HG02970 (cell line): ENCODE measurements at regions not wholly inside any gene's neighbourhood (a gene's known extent, or its start where the extent isn't known, plus 50 kb on each side); places are given as distances from the start of the nearest gene placed in this dataset.
"Not testable (repeated sequence)": the region's sequence is repeated elsewhere in the genome, so short reads cannot be mapped to it uniquely, and the experiment has no call there.

Experiments
- ATAC-seq: cut with Tn5 transposase; IDR thresholded peaks from one replicate; pipeline ENCODE4 v1.9.1; 2021; ENCODE audit warnings: mild to moderate bottlenecking, moderate library complexity, moderate number of reproducible peaks; ENCODE audit not compliant: unreplicated experiment, low FRiP score

DNA sequence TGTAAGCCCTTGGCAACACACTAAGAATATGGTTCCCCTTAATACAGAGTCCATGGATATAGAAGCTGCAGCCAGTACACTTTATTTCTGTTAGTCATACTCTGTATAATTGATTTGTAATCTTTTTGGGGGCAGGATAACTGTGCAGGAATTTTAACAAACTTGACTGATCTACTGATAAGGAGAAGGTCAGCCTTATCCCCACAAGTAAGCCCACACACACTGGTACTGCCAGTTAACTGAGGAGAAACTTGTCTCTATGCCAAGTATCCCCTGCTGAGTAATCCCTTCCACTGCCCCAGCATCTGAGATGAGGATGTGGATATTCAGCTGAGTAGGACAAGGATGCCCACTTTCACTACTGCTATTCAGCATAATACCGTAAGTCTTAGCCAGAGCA is 154.9 kb upstream of the CXXC4 start:
- ATAC-seq, result no peak

DNA sequence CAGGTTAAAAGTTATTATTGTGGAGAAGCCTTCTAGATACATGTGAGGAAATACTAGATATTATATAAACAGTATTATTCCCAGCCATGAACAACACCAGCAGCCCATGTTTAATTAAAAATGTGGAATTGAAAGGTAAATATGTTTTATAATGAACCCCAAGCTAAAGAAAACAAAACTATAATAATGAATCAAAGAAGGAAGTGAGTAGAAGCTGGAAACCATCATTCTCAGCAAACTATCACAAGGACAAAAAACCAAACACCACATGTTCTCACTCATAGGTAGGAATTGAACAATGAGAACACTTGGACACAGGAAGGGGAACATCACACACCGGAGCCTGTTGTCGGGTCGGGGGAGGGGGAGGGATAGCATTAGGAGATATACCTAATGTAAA is 167.6 kb upstream of the CXXC4 start:
- ATAC-seq, result not testable (repeated sequence)

DNA sequence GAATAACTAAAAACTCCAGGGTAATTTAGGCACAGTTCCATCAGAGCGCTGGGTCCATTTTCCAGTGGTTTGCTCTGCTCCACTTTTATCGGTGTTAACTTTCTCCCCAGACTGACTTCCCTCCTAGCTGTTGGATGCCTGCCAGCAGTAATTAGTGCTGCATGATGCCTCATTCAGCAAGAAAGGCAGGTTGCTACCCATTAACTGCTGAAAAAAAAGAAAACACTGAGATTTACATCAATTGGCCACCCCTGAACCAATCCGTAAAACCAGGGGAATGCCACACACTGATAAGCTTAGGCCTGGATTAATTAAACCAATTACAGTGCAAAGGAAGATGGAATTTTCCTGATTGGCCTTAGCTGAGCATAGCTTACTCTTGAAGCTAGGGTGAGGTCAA is 182.4 kb upstream of the CXXC4 start:
- no peak for ATAC-seq

DNA sequence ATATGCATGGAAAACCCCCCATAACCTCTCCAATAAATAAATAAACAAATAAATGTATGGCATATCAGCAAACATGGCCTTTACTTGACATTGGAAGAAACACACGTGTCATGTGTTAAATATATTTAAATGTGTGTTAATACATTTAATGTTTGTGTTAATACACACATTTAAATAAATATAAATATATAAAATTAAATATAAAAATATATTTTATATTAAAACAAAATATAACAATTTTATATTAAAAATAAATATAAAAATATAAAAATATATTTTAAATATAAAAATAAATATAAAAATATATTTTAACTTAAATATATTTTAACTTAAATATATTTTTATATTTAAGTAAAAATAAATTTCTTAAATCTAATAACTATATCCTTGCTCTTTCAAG is 187.6 kb upstream of the CXXC4 start:
- no peak for ATAC-seq

DNA sequence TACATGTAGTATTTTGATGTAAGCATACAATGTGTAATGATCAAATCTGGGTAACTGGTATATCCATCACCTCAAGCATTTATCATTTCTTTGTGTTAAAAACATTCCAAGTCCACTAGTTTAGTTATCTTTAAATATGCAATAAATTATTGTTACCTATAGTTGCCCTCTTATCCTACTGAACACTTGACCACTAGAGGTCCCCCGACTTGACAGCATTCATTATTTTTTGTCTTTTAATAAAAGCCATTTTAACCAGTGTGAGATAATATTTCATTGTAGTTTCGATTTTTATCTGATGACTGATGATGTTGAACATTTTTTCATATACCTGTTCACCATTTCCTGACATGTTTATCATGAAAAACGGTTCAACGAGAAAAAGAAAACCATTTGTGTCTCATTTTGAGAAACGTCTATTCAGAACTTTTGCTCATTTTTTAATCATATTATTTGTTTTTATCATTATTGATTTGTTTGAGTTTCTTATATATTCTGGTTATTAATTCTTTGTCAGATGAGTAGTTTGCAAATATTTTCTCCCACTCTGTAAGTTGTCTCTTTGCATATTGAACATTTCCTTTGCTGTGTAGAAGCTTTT is 199.0 kb upstream of the CXXC4 start:
- no peak for ATAC-seq

DNA sequence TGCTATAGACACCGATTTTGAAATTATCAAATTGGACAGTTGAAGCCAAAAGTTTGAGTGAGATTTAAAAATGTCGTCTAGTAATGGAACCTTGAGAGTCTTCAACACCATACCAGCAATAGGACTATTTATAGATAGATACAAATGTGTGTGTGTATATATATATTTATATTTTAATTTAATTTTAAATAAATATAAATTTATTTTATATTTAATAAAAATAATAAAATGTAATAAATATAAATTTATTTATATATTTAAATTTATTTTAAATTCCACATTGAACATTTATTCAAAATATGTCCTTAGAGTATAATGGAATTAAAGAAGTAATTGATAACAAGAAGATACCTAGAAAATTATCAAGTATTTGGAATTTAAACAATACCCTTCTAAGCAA is 221.9 kb upstream of the CXXC4 start:
- no peak for ATAC-seq

DNA sequence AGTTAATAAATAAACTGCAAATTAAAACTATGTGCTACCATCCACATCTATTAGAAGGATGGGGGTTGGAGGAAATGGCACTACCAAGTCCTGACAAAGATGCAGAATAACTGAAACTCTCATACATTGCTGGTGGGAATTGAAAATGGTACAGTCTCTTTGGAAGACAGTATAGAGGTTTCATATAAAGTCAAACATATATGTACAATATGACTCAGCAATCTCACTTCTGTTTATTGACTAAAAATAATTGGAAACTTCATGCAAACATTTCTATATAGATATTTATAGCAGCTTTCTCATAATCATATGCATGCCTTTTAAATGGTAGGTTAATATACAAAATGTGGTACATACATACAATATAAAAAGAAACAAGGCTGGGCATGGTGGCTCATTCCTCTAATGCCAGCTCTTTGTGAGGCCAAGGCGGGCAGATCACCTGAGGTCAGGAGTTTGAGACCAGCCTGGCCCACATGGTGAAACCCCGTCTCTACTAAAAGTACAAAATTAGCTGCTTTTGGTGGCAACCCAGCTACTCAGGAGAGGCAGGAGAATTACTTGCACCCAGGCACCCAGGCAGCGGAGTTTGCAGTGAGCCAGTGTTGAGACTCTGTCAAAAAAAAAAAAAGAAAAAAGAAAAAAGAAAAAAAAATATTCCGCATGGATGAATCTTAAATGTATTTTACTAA is 225.0 kb upstream of the CXXC4 start:
- peak; percentile 94 for ATAC-seq

DNA sequence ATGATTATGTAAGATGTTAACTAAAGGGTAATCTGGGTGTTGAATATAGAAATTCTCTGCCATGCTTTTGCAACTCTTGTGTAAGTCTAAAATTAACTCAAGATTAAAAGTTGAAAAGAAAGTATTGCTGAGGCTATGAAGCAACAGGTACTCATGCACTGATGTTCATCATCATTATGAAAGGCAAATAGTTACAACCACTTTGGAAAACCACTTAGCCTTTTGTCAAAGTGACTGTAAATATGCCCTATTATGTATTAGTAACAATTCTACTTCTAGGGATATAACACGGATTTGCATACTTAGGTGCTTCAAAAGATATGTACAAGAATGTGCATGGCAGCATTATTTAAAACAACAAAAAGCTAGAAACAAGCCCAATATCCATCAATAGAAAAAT is 227.8 kb upstream of the CXXC4 start:
- ATAC-seq, result no peak

DNA sequence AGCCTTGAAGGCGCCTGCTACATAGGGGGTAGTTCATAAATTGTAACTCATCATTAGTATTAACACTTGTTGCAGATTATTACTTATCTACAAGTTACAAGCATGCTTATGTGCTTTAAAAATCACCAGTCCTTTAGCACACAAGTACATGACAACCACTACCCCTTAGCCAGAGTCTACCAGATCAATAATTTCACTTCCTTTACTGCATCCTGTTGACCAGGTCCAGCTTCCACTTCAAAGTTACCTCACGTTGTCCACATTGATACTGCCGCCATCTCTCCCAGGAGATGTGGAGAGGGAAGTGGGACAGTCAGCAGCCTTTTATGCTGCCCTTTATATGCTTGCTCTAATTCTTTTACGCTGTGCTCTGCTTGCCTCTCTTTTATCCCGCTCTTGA is 231.3 kb upstream of the CXXC4 start:
- no peak for ATAC-seq

DNA sequence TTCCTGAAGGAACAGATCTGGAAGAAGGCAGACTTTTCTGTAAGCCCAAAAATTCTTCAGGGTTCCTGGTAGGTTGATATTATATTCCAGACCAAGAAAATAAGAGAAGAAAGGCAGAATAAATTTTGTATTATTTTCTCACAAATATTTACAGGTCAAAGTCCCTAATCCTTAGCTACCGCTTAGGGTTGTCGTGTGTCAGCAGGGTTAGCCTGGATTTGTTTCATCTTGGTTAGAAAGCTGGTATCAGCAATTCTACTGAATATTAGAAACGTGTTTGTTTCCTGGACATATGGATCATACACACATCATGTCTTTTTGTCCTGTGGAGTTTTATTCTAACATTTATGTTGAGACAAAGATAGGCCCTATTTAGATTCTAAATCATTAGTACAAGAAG is 232.9 kb upstream of the CXXC4 start:
- ATAC-seq, result no peak

DNA sequence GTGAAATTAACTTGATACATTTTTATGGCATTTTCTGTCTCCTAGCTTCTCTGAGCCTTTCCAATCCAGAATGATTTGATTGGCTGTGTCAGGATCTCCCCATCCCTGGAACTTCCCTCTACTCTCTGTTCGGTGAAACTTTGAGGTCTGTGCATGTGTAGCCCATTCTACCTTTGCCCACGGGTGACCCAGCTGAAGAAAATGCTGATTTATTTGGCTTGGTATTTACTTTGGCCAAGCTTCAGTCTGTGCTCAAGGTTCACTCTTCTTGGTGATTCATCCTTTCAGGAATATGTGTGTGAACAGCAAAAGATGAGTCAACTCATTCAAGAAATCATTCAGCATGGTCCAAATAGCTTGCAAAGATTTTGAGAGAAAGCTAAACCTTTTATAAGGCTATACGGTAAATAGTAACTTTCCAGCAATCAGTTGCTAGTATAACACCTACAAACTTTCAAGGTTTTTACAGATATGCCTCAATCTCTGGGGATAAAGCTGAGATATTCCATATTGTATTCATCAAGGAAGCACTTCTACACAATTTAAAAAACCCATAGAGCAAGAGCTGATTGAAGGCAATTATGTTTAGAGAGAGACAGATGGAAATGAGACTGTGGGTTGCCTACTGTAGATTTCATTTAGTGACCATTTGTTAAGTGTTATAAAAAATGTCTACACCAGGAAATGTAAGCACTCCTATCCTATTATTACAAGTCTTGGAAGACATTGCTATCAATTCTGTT is 233.9 kb upstream of the CXXC4 start:
- ATAC-seq, result no peak

DNA sequence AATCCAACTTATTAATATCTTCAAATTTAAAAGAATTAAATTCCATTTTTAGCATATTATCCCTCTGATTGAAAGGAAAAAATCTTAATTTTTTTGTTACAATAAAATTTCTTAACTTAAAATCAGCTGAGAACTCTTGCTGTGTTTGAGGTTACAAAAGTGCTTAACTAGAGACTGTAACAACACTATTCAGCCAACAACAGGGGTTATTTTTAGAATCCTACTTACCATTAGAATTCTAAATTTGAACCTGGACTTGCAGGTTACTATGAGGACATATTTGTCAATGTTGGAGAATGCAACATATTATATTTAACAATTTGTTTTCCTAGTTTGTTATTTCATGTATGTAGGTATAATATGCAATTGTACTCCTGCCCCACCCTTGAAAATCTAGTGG is 238.1 kb upstream of the CXXC4 start:
- ATAC-seq, result no peak

DNA sequence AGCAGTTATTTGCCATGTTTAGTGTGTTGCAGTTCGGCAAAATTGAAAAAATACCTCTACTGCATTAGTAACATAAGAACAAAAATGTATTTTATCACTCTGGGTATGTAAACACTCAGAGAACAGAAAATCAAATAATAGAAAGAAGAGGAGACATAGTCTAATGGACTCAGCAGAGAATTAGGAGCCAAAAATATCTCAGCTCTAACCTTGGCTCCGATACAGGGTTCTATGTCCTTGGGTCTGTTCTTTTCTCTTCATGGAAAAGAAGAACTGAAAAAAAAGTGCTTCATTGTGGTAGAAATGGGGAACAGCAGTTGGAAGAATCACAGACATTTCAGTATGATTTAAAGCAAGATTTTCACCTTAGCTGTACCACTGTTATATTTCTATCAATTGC is 240.5 kb upstream of the CXXC4 start:
- ATAC-seq, result no peak

DNA sequence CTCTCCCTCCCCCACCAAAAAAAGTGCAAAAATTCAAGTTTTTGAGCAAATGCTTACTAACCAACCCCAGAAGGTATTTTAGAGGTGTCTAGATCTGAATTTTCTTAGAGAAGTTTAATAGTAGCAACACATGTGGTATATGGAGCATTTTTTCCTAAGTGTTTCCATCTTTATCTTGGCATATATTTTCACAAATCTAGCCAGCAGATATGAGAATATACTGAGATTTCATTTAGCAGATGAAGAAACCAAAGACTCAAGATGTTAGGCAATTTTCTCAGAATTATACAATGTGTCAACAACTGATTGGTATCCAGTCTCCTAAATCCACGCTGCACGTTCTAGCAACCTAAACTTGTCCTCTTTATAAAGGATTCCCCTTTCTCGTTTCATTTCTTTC is 245.5 kb upstream of the CXXC4 start:
- no peak for ATAC-seq

DNA sequence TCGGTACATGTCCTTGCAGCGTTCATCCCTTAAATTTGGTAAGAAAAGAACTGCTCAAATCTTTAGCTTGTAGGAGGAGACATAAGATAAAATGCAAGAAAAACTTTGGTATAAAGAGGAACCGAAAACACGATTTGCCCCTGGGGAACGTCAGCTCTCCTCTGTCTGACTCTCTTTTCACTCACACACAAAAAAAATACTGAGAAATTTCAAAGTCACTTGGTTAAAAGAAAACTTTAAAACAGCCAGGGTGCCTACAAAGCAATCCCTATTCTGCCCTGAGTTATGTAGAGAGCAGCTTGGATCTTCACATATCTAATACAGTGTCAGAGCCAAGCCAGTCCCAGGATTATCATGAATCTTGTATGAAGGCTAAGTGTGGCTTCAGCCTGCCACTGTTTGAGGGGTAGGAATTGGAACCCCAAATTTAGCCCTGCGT is 248.5 kb upstream of the CXXC4 start:
- peak; percentile 96 for ATAC-seq

DNA sequence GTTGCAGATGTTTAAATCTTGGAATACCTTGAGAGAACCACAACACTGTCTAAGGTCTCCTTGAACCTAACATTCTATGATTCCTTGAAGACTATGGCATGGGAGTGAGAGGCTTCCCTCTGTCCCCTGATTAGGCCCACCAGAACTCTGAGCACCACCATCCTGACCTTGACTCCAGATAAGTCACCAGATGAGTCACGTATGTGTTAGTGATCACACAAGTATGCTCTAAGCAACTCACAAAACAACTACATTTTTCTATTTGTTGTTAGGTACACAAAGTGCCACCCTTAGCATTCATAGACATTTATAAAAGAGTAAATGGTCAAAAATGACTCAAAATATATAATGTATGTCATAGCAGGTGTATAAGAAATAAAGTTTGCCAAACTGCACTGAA is 252.9 kb upstream of the CXXC4 start:
- no peak for ATAC-seq

DNA sequence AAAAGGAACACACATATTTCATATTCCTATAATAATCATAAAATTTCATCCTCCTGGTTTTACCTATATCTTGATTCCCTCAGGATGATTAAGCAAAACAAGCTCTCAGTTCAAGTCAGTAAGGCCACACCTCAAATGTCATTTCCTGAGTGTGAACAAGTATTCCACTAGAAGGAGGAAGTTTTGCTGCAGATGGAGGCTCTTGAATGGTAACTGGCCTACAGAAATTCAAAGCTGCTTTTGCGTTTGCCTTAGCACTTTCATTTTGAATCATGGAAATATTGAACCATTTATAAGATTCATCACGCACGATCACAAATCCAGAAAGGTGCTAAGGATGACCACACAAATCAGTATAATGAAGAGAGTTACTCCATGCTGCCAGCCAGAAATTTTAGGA is 254.4 kb upstream of the CXXC4 start:
- no peak for ATAC-seq

DNA sequence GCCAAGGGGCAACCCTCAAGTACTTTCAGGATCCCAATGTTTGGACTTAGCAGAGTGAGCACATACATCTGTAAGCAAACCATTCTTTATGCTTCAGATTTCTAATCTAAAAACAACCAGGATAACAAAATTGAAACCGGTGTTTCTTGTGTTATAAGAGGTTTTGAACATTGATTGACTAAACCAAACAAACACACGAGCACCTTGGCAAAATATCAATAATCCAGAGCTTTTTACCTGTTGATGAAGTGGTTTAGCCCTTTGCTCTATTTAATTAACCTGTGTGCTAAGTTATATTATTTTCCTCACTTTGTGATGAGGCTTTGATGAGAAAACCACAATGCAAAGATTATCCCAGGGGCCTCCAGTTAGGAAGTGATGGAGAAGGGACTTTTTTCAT is 255.3 kb upstream of the CXXC4 start:
- ATAC-seq, result no peak

DNA sequence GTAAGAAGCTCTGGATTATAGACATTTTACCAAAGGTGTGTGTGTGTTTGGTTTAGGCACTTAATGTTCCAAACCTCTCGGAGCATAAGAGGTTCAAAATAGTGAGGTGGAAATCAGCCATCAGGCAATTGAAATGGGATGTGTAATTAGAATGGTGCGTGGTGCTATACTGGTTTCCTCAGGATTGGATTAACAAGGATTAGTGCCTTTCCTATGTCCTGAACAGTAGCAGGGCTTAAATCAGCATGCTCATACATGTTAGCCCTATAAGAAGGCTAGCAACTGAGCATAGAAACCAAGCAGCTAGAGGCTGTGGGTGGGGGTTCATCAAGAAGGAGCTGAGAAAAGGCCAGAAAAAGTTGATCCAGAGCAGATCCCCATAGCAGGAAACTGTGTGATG is 256.8 kb upstream of the CXXC4 start:
- no peak for ATAC-seq

DNA sequence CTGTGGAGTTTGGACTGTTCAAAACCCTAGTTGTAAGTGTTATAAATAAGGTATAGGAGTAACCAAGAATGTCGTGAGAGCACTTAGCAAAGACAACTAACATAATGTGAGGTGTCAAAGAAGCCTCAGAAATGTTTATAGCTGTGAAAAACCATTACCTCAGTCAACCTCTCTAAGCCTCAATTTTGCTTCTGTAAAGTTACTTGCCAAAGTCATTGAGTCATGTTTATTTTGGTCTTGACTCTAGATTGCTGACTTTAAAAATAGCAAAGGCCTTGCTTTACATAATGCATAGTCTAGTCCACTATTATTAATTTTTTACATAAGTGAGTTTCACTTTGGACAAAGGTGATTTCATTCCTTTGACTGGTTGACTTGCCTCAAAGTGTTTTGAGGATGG is 257.6 kb upstream of the CXXC4 start:
- peak; percentile 84 for ATAC-seq

DNA sequence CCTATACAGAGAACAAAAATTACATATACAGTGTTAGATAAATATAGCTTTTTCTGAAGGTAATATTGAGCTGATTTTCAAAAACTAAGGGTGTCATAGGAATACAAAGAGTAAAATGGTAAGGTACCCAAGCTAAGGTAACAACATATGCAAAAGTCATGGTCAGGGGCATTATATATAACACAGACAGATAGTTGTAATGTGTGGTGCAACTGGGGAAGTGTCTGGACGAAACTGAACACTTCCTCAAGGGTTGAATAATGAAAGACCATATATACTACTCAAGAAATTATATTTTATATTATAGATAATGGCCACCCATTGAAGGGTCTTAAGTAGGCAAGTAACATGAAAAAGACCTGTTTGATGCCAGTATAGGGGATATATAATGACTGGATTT is 262.1 kb upstream of the CXXC4 start:
- no peak for ATAC-seq

DNA sequence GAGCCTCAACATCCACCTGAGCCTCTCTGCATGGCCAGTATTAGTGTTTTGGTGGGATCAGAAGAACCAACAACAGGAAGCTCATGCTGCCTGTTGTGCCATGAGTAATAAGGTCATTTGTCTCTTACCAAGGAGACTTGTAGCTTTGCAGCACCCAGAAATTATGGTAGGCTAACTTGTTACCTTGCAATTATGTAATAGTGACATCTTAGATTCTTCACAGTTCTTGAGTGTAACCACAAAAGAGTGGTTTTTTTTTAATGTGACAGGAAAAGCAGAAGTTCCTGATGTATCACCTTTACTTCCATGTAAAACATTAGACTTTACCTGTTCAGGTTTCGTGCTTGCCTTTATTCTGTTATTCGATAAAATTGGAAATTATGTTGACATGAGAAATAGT is 263.9 kb upstream of the CXXC4 start:
- no peak for ATAC-seq
